IMR-90 (cell line): ENCODE measurements at regions not wholly inside any gene's neighbourhood (a gene's known extent, or its start where the extent isn't known, plus 50 kb on each side); places are given as distances from the start of the nearest gene placed in this dataset.

ENCODE experiments used
- ATAC-seq: fragments of 200-7000 bp; cut with Tn5 transposase; 2 replicates; pipeline ENCODE4 v1.9.1; 2020; ENCODE audit warnings: low read depth, mild to moderate bottlenecking, moderate library complexity
- BruUV-seq: library from RNA; stranded (reverse); fragments of 400-500 nt; replicated peaks from 2 replicates; lab custom pipeline; 2021; lab: Mats Ljungman, UMichigan
- CTCF ChIA-PET: fragments of 300-600 bp; formaldehyde crosslinking; extraction: SDS; loops from one replicate; lab custom pipeline; 2021; ENCODE audit warnings: antibody characterized with exemption; lab: Yijun Ruan, JAX
- POLR2A ChIA-PET: fragments of 300-600 bp; sonication (Branson Sonifier 250); formaldehyde crosslinking; loops from one replicate; lab custom pipeline; 2022; ENCODE audit warnings: antibody characterized with exemption; ENCODE audit not compliant: unreplicated experiment; lab: Charles Lee
- DNase-seq: peaks from one replicate; pipeline ENCODE4 v3.0.0; 2013
- H2AFZ ChIP-seq: replicated peaks from 2 replicates; pipeline ENCODE3; 2013; ENCODE audit warnings: low read length, mild to moderate bottlenecking; ENCODE audit not compliant: poor library complexity
- H2AK5ac ChIP-seq: 2 replicates; pipeline ENCODE4 v1.6.1; 2013; ENCODE audit warnings: low read depth, low read length, inconsistent platforms
- H2AK9ac ChIP-seq: replicated peaks from 2 replicates; pipeline ENCODE3; 2013; ENCODE audit warnings: mild to moderate bottlenecking, low read depth, low read length, moderate library complexity; ENCODE audit not compliant: poor library complexity
- H2BK120ac ChIP-seq: 2 replicates; pipeline ENCODE4 v1.6.1; 2013; ENCODE audit warnings: low read depth, low read length, inconsistent platforms
- H2BK15ac ChIP-seq: 3 replicates; pipeline ENCODE4 v1.6.1; 2013; ENCODE audit warnings: low read depth, low read length, inconsistent platforms
- H2BK20ac ChIP-seq: 2 replicates; pipeline ENCODE4 v1.6.1; 2013; ENCODE audit warnings: low read depth, mild to moderate bottlenecking, inconsistent platforms, low read length, moderate library complexity
- H2BK5ac ChIP-seq: 2 replicates; pipeline ENCODE4 v1.6.1; 2013; ENCODE audit warnings: mild to moderate bottlenecking, low read depth, low read length, inconsistent platforms; ENCODE audit not compliant: poor library complexity, severe bottlenecking
- H3K14ac ChIP-seq: replicated peaks from 2 replicates; pipeline ENCODE4 v1.6.1; 2013; ENCODE audit warnings: low read depth, low read length, inconsistent platforms
- H3K18ac ChIP-seq: 2 replicates; pipeline ENCODE4 v1.6.1; 2013; ENCODE audit warnings: low read depth, low read length, control low read depth
- H3K23ac ChIP-seq: 2 replicates; pipeline ENCODE4 v1.6.1; 2013; ENCODE audit warnings: low read depth, low read length, inconsistent platforms
- H3K27ac ChIP-seq: 2 replicates; pipeline ENCODE4 v1.5.1; 2013; ENCODE audit warnings: mild to moderate bottlenecking, control low read depth, low read length; ENCODE audit not compliant: insufficient read depth
- H3K27me3 ChIP-seq: 2 replicates; pipeline ENCODE4 v1.6.1; 2013; ENCODE audit warnings: low read length; ENCODE audit not compliant: control insufficient read depth, insufficient read depth
- H3K36me3 ChIP-seq: 2 replicates; pipeline ENCODE4 v1.6.1; 2013; ENCODE audit warnings: low read length, mixed read lengths; ENCODE audit not compliant: control insufficient read depth, insufficient read depth
- H3K4ac ChIP-seq: 2 replicates; pipeline ENCODE4 v1.6.1; 2013; ENCODE audit warnings: low read depth, low read length, inconsistent platforms
- H3K4me1 ChIP-seq: 2 replicates; pipeline ENCODE4 v1.6.1; 2013; ENCODE audit warnings: low read length, mixed read lengths; ENCODE audit not compliant: control insufficient read depth, insufficient read depth
- H3K4me2 ChIP-seq: 2 replicates; pipeline ENCODE4 v1.6.1; 2013; ENCODE audit warnings: low read depth, mild to moderate bottlenecking, control low read depth, low read length, moderate library complexity
- H3K4me3 ChIP-seq: 2 replicates; pipeline ENCODE4 v1.5.1; 2013; ENCODE audit warnings: low read depth, mild to moderate bottlenecking, control low read depth, low read length, moderate library complexity; ENCODE audit not compliant: insufficient read depth
- H3K56ac ChIP-seq: 2 replicates; pipeline ENCODE4 v1.6.1; 2013; ENCODE audit warnings: low read length, inconsistent platforms; ENCODE audit not compliant: insufficient read depth; ENCODE audit errors: extremely low read depth
- H3K79me1 ChIP-seq, 2 experiments: 2 replicates each; pipeline ENCODE4 v1.6.1; 2013; ENCODE audit warnings: low read length in 2 of 2, inconsistent platforms in 1 of 2, low read depth in 1 of 2
- H3K9ac ChIP-seq: 2 replicates; pipeline ENCODE4 v1.6.1; 2013; ENCODE audit warnings: low read depth, low read length, control low read depth
- H3K9me1 ChIP-seq: 2 replicates; pipeline ENCODE4 v1.6.1; 2013; ENCODE audit warnings: low read length, inconsistent platforms; ENCODE audit not compliant: insufficient read depth
- H3K9me3 ChIP-seq: 2 replicates; pipeline ENCODE4 v1.6.1; 2013; ENCODE audit warnings: low read length; ENCODE audit not compliant: control insufficient read depth, insufficient read depth
- H4K20me1 ChIP-seq: 2 replicates; pipeline ENCODE4 v1.6.1; 2013; ENCODE audit warnings: low read length, inconsistent platforms; ENCODE audit not compliant: insufficient read depth
- H4K5ac ChIP-seq: 2 replicates; pipeline ENCODE4 v1.6.1; 2013; ENCODE audit warnings: mild to moderate bottlenecking, low read depth, low read length, control low read depth
- H4K8ac ChIP-seq, 2 experiments: 2 replicates each; pipeline ENCODE4 v1.6.1; 2013; ENCODE audit warnings: low read depth in 2 of 2, low read length in 2 of 2, control low read depth in 1 of 2, inconsistent platforms in 1 of 2
- H4K91ac ChIP-seq: 2 replicates; pipeline ENCODE4 v1.6.1; 2013; ENCODE audit warnings: low read depth, low read length, inconsistent platforms; ENCODE audit not compliant: insufficient read depth
- BHLHE40 ChIP-seq: fragments of 150-350 bp; IDR thresholded peaks from 2 replicates; pipeline ENCODE4 v1.6.1; 2016; ENCODE audit warnings: mild to moderate bottlenecking, low read depth, low read length
- CEBPB ChIP-seq: IDR thresholded peaks from 2 replicates; pipeline ENCODE4 v1.6.1; 2012; ENCODE audit warnings: low read depth, low read length, improper control_type of control experiment
- CHD1 ChIP-seq: IDR thresholded peaks from 2 replicates; pipeline ENCODE4 v1.6.1; 2012; ENCODE audit warnings: low read depth, low read length, improper control_type of control experiment
- CTCF ChIP-seq: conservative IDR thresholded peaks from 2 replicates; pipeline ENCODE4 v1.5.1; 2012; ENCODE audit warnings: mild to moderate bottlenecking, low read depth, low read length, improper control_type of control experiment
- ELK1 ChIP-seq: fragments of 150-350 bp; IDR thresholded peaks from 2 replicates; pipeline ENCODE4 v1.6.1; 2016; ENCODE audit warnings: low read depth, mild to moderate bottlenecking, low read length, moderate library complexity, borderline replicate concordance
- FOS ChIP-seq: fragments of 150-350 bp; IDR thresholded peaks from 2 replicates; pipeline ENCODE4 v1.6.1; 2016; ENCODE audit warnings: low read depth, low read length
- MAFK ChIP-seq: IDR thresholded peaks from 2 replicates; pipeline ENCODE4 v1.6.1; 2012; ENCODE audit warnings: low read depth, low read length, improper control_type of control experiment
- MAZ ChIP-seq: IDR thresholded peaks from 2 replicates; pipeline ENCODE4 v1.6.1; 2012; ENCODE audit warnings: low read depth, mild to moderate bottlenecking, low read length, improper control_type of control experiment, moderate library complexity, borderline replicate concordance
- MXI1 ChIP-seq: IDR thresholded peaks from 2 replicates; pipeline ENCODE4 v1.6.1; 2012; ENCODE audit warnings: low read depth, mild to moderate bottlenecking, low read length, moderate library complexity, borderline replicate concordance
- NFE2L2 ChIP-seq: fragments of 150-350 bp; IDR thresholded peaks from 2 replicates; pipeline ENCODE4 v1.6.1; 2016; ENCODE audit warnings: low read depth, mild to moderate bottlenecking, low read length
- POLR2A ChIP-seq: IDR thresholded peaks from 2 replicates; pipeline ENCODE4 v1.6.1; 2012; ENCODE audit warnings: mild to moderate bottlenecking, low read depth, low read length
- RAD21 ChIP-seq: IDR thresholded peaks from 2 replicates; pipeline ENCODE4 v1.6.1; 2012; ENCODE audit warnings: low read length, improper control_type of control experiment
- RCOR1 ChIP-seq: IDR thresholded peaks from 2 replicates; pipeline ENCODE4 v1.6.1; 2012; ENCODE audit warnings: mild to moderate bottlenecking, low read length, improper control_type of control experiment; ENCODE audit not compliant: insufficient replicate concordance
- RFX5 ChIP-seq: IDR thresholded peaks from 2 replicates; pipeline ENCODE4 v1.8.0; 2012; ENCODE audit warnings: low read depth, mild to moderate bottlenecking, low read length, moderate library complexity
- SMC3 ChIP-seq: fragments of 150-350 bp; IDR thresholded peaks from 2 replicates; pipeline ENCODE4 v1.6.1; 2016; ENCODE audit warnings: low read depth, mild to moderate bottlenecking, antibody characterized with exemption, low read length, moderate library complexity
- WGBS, 2 experiments: methylation state at CpG; one replicate each; pipeline versions ENCODE4 v1.1.5 to v1.1.7; 2013; ENCODE audit warnings: missing lambda C conversion rate in 2 of 2; ENCODE audit not compliant: insufficient read length in 1 of 2; ENCODE audit errors: extremely low coverage in 2 of 2; 5-methylcytosine and 5-hydroxymethylcytosine counted together
- dilution Hi-C: fragments of 300-500 bp; cut with HindIII; formaldehyde crosslinking; loops from one replicate; pipeline ENCODE4 v1.14.3; 2018; ENCODE audit warnings: low sequenced_read_pairs; ENCODE audit not compliant: unreplicated experiment
- in situ Hi-C: fragments of 300-500 bp; cut with MboI; formaldehyde crosslinking; loops from 3 replicates; pipeline ENCODE4 v1.14.3; 2019; ENCODE audit warnings: low sequenced_read_pairs, inconsistent platforms, mixed read lengths
- intact Hi-C: fragments of 100-400 bp; cut with micrococcal nuclease; formaldehyde crosslinking; loops from 2 replicates; pipeline ENCODE4 v1.10.0; 2022
- TF ChIP-seq, protein P1 (sequence below): fragments of 150-350 bp; IDR thresholded peaks from 2 replicates; pipeline ENCODE4 v1.6.1; 2017; ENCODE audit warnings: mild to moderate bottlenecking, antibody characterized with exemption, low read length, low read depth

DNA sequence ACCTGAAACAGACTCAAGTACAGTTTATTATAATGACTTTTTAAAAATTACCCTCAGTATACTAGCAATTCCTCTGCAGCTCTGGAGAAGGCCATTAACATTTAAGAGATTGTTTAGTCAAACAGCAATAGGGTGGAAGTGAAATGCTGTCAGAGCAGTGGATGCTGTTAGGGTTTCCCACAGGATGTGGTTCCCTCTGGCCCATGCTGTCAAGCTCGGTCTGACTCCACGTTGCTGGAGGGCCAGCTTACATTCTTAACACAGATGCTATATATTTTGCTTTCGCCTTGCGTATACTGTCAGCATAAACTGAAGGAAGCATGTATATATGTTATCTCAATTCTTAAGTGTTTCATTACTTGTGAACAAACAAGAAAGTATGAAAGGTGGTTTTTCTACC lies 231.1 kb upstream of the COL8A1 start:
- Histone ChIP-seq H4K8ac (0 out of 4 replicates have a peak overlapping the region, but pooled peaks have one; percentile 4 to 16), H2AFZ (peak overlapping the region; percentile 61), H3K4me3 (no peak overlapping the region), H3K14ac (no peak overlapping the region), H3K56ac (no peak overlapping the region), H3K27ac (no peak overlapping the region), H3K4me1 (peaks cover 8% of the 10 kb centered on the region), H3K4me2 (no peak overlapping the region), H3K36me3 (no peaks in the 10 kb centered on the region), H3K9me3 (no peaks in the 10 kb centered on the region), H3K9ac (no peak overlapping the region), H2BK5ac (peak overlapping the region; percentile 80), H2BK120ac (peak overlapping the region; percentile 77), H2AK5ac (no peak overlapping the region), H4K91ac (peak overlapping the region; percentile 2), H4K20me1 (no peaks in the 10 kb centered on the region), H4K5ac (no peak overlapping the region), H2AK9ac (no peak overlapping the region), H3K18ac (no peak overlapping the region), H2BK20ac (0 out of 2 replicates have a peak overlapping the region, but pooled peaks have one; percentile 27), H2BK15ac (peak overlapping the region; percentile 12; the same call in 1 of the 3 replicates), H3K27me3 (no peaks in the 10 kb centered on the region), H3K79me1 (no peaks in the 10 kb centered on the region), H3K23ac (no peak overlapping the region), H3K4ac (peak overlapping the region; percentile 2; the same call in 1 of the 2 replicates), H3K9me1 (peaks cover 3% of the 10 kb centered on the region; the same call in 1 of the 2 replicates)
- TF ChIP-seq BHLHE40 (no peak), CTCF (no peak), MXI1 (no peak), RCOR1 (no peak), CEBPB (no peak), POLR2A (no peak), NFE2L2 (no peak), CHD1 (no peak), SMC3 (no peak), MAFK (no peak), RAD21 (no peak), ELK1 (no peak), FOS (no peak), RFX5 (no peak), MAZ (no peak)
- TF ChIP-seq, protein P1, sequence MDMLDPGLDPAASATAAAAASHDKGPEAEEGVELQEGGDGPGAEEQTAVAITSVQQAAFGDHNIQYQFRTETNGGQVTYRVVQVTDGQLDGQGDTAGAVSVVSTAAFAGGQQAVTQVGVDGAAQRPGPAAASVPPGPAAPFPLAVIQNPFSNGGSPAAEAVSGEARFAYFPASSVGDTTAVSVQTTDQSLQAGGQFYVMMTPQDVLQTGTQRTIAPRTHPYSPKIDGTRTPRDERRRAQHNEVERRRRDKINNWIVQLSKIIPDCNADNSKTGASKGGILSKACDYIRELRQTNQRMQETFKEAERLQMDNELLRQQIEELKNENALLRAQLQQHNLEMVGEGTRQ: no peak
- no TSS peak for BruUV-seq
- dilution Hi-C loops: no loop called here
- ChIA-PET CTCF (no interaction called here), POLR2A (no interaction called here)
- peak; percentile 75 for ATAC-seq
- DNase-seq: peak; percentile 79
- no CpG with 5 or more reads among the region's 4 CpGs for WGBS, 2 experiments
- intact Hi-C loops: no loop called here
- in situ Hi-C loops: no loop called here
